SK-N-SH (cell line): ENCODE measurements at regions not wholly inside any gene's neighbourhood (a gene's known extent, or its start where the extent isn't known, plus 50 kb on each side); places are given as distances from the start of the nearest gene placed in this dataset.

Experiments
- GABPA ChIP-seq: IDR thresholded peaks from 2 replicates; pipeline ENCODE4 v1.4.0; 2012; ENCODE audit warnings: low read depth, mild to moderate bottlenecking
- MEF2A ChIP-seq: IDR thresholded peaks from 2 replicates; pipeline ENCODE4 v1.4.0; 2012; ENCODE audit warnings: low read depth, borderline replicate concordance
- POLR2AphosphoS5 ChIP-seq: IDR thresholded peaks from 2 replicates; pipeline ENCODE4 v1.6.1; 2012; ENCODE audit warnings: low read depth, low read length
- RXRA ChIP-seq: IDR thresholded peaks from 2 replicates; pipeline ENCODE4 v1.4.0; 2012; ENCODE audit warnings: low read depth, mild to moderate bottlenecking, borderline replicate concordance
- TAF1 ChIP-seq: IDR thresholded peaks from 2 replicates; pipeline ENCODE4 v1.6.1; 2012; ENCODE audit warnings: low read depth, mild to moderate bottlenecking, low read length, moderate library complexity, borderline replicate concordance
- YY1 ChIP-seq: IDR thresholded peaks from 2 replicates; pipeline ENCODE4 v1.4.0; 2012; ENCODE audit warnings: low read depth, mild to moderate bottlenecking
- TF ChIP-seq, protein P1 (sequence below): fragments of 200-600 bp; sonication (generic); IDR thresholded peaks from 2 replicates; pipeline ENCODE4 v1.6.1; 2017; ENCODE audit warnings: antibody characterized with exemption, mild to moderate bottlenecking, moderate library complexity
- TF ChIP-seq, protein P2 (sequence below): fragments of 150-350 bp; IDR thresholded peaks from 2 replicates; pipeline ENCODE4 v1.6.1; 2016; ENCODE audit warnings: mild to moderate bottlenecking, low read depth, low read length
- TF ChIP-seq, protein P3 (sequence below): IDR thresholded peaks from 2 replicates; pipeline ENCODE4; 2012
- TF ChIP-seq, protein P4 (sequence below): IDR thresholded peaks from 2 replicates; pipeline ENCODE4 v1.6.1; 2012; ENCODE audit warnings: mild to moderate bottlenecking, low read depth, low read length, moderate library complexity

DNA sequence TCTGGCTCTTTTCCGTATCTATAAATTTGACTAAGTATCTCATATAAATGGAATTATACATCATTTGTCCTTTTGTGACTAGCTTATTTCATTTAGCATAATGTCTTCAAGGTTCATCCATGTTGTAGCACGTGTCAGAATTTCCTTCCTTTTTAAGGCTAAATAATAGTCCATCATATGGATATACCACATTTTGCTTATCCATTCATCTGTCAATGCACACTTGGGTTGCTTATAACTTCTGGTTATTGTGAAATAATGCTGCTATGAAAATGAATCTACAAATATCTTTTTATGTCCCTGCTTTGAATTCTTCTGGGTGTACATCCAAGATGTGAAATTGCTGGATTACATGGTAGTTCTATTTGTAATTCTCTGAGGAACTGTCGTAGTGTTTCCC is 119.6 kb downstream of the RHOU start:
- TF ChIP-seq RXRA = no peak
- no peak for TF ChIP-seq POLR2AphosphoS5
- TF ChIP-seq, protein P1, sequence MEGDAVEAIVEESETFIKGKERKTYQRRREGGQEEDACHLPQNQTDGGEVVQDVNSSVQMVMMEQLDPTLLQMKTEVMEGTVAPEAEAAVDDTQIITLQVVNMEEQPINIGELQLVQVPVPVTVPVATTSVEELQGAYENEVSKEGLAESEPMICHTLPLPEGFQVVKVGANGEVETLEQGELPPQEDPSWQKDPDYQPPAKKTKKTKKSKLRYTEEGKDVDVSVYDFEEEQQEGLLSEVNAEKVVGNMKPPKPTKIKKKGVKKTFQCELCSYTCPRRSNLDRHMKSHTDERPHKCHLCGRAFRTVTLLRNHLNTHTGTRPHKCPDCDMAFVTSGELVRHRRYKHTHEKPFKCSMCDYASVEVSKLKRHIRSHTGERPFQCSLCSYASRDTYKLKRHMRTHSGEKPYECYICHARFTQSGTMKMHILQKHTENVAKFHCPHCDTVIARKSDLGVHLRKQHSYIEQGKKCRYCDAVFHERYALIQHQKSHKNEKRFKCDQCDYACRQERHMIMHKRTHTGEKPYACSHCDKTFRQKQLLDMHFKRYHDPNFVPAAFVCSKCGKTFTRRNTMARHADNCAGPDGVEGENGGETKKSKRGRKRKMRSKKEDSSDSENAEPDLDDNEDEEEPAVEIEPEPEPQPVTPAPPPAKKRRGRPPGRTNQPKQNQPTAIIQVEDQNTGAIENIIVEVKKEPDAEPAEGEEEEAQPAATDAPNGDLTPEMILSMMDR = no peak
- TF ChIP-seq YY1 = no peak
- TF ChIP-seq, protein P2, sequence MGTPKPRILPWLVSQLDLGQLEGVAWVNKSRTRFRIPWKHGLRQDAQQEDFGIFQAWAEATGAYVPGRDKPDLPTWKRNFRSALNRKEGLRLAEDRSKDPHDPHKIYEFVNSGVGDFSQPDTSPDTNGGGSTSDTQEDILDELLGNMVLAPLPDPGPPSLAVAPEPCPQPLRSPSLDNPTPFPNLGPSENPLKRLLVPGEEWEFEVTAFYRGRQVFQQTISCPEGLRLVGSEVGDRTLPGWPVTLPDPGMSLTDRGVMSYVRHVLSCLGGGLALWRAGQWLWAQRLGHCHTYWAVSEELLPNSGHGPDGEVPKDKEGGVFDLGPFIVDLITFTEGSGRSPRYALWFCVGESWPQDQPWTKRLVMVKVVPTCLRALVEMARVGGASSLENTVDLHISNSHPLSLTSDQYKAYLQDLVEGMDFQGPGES = no peak
- no peak for TF ChIP-seq MEF2A
- TF ChIP-seq, protein P3, sequence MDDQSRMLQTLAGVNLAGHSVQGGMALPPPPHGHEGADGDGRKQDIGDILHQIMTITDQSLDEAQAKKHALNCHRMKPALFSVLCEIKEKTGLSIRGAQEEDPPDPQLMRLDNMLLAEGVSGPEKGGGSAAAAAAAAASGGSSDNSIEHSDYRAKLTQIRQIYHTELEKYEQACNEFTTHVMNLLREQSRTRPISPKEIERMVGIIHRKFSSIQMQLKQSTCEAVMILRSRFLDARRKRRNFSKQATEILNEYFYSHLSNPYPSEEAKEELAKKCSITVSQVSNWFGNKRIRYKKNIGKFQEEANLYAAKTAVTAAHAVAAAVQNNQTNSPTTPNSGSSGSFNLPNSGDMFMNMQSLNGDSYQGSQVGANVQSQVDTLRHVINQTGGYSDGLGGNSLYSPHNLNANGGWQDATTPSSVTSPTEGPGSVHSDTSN = no peak
- no peak for TF ChIP-seq GABPA
- no peak for TF ChIP-seq TAF1
- TF ChIP-seq, protein P4, sequence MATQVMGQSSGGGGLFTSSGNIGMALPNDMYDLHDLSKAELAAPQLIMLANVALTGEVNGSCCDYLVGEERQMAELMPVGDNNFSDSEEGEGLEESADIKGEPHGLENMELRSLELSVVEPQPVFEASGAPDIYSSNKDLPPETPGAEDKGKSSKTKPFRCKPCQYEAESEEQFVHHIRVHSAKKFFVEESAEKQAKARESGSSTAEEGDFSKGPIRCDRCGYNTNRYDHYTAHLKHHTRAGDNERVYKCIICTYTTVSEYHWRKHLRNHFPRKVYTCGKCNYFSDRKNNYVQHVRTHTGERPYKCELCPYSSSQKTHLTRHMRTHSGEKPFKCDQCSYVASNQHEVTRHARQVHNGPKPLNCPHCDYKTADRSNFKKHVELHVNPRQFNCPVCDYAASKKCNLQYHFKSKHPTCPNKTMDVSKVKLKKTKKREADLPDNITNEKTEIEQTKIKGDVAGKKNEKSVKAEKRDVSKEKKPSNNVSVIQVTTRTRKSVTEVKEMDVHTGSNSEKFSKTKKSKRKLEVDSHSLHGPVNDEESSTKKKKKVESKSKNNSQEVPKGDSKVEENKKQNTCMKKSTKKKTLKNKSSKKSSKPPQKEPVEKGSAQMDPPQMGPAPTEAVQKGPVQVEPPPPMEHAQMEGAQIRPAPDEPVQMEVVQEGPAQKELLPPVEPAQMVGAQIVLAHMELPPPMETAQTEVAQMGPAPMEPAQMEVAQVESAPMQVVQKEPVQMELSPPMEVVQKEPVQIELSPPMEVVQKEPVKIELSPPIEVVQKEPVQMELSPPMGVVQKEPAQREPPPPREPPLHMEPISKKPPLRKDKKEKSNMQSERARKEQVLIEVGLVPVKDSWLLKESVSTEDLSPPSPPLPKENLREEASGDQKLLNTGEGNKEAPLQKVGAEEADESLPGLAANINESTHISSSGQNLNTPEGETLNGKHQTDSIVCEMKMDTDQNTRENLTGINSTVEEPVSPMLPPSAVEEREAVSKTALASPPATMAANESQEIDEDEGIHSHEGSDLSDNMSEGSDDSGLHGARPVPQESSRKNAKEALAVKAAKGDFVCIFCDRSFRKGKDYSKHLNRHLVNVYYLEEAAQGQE = no peak
